Stimulated activated CD4-positive, alpha-beta T cell treated with anti-CD3 and anti-CD28 coated beads, Interleukin-12 subunit alpha, Interleukin-12 subunit beta, amount 100 ng/mL, for 48 hours (primary cell): ENCODE measurements at regions not wholly inside any gene's neighbourhood (a gene's known extent, or its start where the extent isn't known, plus 50 kb on each side); places are given as distances from the start of the nearest gene placed in this dataset.
"Not testable (repeated sequence)": the region's sequence is repeated elsewhere in the genome, so short reads cannot be mapped to it uniquely, and the experiment has no call there.

Experiments used
- DNase-seq, 3 donors: peaks; one replicate each; pipeline ENCODE4 v3.0.0-alpha.2; 2020; ENCODE audit warnings: low read depth in 2 of 3, low spot score in 1 of 3

GRCh38 chr17:47066841-47067682 lies 88.0 kb upstream of the RPRML start:
- DNase-seq = peak; percentile 59 to 72 (median 62)

DNA sequence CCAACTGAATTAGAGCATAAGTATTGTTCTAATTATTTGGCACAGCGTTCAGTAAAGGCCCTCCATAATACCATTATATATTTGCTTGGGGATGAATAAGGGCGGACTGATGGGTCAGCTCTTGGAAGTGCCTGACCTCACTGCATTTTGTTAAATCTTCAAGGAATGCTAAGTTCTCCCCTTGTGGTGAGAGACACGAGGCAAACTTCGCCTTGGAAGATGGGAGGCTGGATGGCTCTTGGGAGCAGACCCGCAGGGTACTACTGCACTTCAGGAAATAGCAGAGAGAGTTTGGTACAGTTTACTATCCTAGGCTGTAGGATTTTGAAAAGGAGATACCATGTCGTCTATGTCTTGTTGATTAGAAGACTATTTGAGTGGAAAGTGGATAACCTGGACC lies 87.0 kb upstream of the RPRML start:
- no peak for DNase-seq

DNA sequence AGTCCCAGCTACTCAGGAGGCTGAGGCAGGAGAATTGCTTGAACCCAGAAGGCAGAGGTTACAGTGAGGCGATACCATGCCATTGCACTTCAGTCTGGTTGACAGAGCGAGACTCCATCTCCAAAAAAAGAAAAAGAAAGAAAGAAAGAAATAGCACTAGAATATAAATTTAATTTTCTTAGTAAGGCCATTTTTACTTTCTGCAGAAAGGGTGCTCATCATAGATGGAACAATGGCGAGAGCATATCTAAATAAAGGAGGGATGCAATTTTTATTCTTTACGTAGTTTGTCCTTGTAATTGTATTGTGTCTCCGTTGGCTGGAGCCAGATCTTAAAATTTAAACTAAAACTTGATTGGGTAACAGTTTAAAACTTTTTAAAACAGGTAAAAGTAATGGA lies 85.6 kb upstream of the RPRML start:
- DNase-seq = no peak

DNA sequence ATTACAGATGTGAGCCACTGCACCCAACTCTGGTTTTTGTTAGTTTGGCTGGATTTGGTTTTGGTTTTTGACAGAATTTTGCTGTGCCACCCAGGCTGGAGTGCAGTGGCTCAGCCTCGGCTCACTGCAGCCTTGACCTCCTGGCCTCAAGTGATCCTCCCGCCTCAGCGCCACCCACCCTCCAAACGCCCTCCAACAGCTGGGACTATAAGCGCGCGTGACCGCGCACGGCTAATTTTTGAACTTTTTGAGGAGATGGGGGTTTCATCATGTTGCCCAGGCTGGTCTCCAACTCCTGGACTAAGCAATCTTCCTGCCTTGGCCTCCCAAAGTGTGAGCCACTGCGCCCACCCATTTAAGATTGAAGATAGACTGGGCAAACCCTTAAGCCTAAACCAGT lies 84.4 kb upstream of the RPRML start:
- DNase-seq = no peak

GRCh38 chr17:47062851-47063250 lies 83.8 kb upstream of the RPRML start:
- not testable (repeated sequence) for DNase-seq

DNA sequence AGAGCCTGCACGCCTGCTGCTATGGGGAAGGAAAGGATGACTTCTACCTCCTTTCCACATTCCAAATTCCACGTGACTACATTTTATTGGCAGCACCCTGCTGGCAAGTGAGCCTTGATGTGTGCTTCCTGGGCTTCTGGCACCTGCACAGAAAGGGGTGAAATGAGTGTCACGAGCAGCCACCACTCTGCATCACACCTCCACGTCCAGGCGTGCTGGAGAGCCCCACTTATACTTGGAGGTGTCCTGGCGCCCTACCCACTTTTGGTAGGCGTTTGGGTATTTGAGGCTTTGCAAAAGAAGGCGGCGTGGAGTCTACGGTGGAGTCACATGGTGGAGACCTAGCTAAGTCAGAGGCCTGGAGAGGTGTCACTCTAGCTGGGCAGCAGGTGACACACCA lies 81.0 kb upstream of the RPRML start:
- not testable (repeated sequence) for DNase-seq

- no peak for DNase-seq
Measured at GRCh38 chr17:47057830-47058229, 78.8 kb upstream of the RPRML start.

DNA sequence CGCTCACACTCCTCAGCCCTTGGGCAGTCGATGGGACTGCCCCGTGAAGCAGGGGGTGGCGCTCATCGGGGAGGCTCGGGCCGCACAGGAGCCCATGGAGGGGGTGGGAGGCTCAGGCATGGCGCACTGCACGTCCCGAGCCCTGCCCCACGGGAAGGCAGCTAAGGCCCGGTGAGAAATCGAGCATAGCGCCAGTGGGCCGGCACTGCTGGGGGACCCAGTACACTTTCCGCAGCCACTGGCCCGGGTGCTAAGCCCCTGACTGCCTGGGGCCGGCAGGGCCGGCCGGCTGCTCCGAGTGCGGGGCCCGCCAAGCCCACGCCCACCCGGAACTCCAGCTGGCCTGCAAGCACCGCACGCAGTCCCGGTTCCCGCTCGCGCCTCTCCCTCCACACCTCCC lies 78.2 kb upstream of the RPRML start:
- DNase-seq = not testable (repeated sequence)

GRCh38 chr17:47056687-47057086 lies 77.6 kb upstream of the RPRML start:
- not testable (repeated sequence) for DNase-seq
